Body of pancreas (tissue), 4 donors: ENCODE measurements at regions not wholly inside any gene's neighbourhood (a gene's known extent, or its start where the extent isn't known, plus 50 kb on each side); places are given as distances from the start of the nearest gene placed in this dataset.

Experiments used
- CTCF ChIP-seq, 7 experiments: fragments of 450-650 bp in 4 of 7; fragments of 200-600 bp in 3 of 7; sonication (generic) in 3 of 7; IDR thresholded peaks; one replicate each; pipeline ENCODE4 v1.5.1; 2016 to 2019; ENCODE audit warnings: antibody characterized with exemption in 7 of 7
- POLR2A ChIP-seq, 3 donors: fragments of 450-650 bp; IDR thresholded peaks; one replicate each; pipeline ENCODE4 v1.6.1; 2016; ENCODE audit warnings: antibody characterized with exemption in 3 of 3, mild to moderate bottlenecking in 2 of 3

GRCh38 chr1:238826891-238827290 lies 559.5 kb upstream of the CHRM3 start:
- no peak for TF ChIP-seq CTCF (IDR thresholded peaks at IDR 0.05)
- TF ChIP-seq POLR2A (IDR thresholded peaks at IDR 0.05), result no peak
